ENCODE measurements at regions not wholly inside any gene's neighbourhood (a gene's known extent, or its start where the extent isn't known, plus 50 kb on each side); places are given as distances from the start of the nearest gene placed in this dataset.

DNA sequence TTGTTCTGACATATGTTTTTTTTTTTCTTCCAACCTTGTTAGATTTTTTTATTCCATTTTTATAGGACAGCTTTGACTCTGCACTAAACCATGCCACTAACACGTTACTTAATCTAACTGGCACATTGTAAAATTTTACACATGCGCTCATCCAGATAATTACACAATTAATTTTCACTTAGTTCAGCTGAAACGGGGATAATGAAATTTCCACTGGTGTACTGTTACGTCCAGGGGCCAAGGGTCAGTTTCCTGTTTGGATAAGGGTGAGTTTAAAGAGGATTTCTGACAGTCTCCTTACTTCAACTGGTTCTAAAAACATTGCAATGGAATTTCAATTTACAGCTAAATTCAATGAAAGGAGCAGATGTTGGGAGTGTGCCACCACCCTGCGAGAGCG lies 221.8 kb upstream of the CEP162 start:
- Histone ChIP-seq H3K9me3 (ENCODE audit: low read depth, low read length, poor library complexity, severe bottlenecking) (no peaks in the 10 kb centered on the region), H3K4me1 (ENCODE audit: insufficient read depth, low read length, poor library complexity, severe bottlenecking) (no peaks in the 10 kb centered on the region), H3K36me3 (ENCODE audit: insufficient read depth, low read length, poor library complexity, severe bottlenecking) (no peaks in the 10 kb centered on the region), H3K27ac (ENCODE audit: low read depth, low read length, poor library complexity, severe bottlenecking) (no peak overlapping the region), H3K27me3 (replicated peaks; ENCODE audit: insufficient read depth, low read depth, low read length, poor library complexity) (no peaks in the 10 kb centered on the region), H3K4me3 (ENCODE audit: low read depth, low read length, poor library complexity, severe bottlenecking) (no peak overlapping the region)
- ChIA-PET CTCF (no interaction called here), POLR2A (ENCODE audit: low non-redundant PET) (no interaction called here)
- TF ChIP-seq, protein P1, sequence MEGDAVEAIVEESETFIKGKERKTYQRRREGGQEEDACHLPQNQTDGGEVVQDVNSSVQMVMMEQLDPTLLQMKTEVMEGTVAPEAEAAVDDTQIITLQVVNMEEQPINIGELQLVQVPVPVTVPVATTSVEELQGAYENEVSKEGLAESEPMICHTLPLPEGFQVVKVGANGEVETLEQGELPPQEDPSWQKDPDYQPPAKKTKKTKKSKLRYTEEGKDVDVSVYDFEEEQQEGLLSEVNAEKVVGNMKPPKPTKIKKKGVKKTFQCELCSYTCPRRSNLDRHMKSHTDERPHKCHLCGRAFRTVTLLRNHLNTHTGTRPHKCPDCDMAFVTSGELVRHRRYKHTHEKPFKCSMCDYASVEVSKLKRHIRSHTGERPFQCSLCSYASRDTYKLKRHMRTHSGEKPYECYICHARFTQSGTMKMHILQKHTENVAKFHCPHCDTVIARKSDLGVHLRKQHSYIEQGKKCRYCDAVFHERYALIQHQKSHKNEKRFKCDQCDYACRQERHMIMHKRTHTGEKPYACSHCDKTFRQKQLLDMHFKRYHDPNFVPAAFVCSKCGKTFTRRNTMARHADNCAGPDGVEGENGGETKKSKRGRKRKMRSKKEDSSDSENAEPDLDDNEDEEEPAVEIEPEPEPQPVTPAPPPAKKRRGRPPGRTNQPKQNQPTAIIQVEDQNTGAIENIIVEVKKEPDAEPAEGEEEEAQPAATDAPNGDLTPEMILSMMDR (conservative IDR thresholded peaks at IDR 0.05; ENCODE audit: low read depth, low read length), result no peak
- TF ChIP-seq EZH2 (IDR thresholded peaks at IDR 0.05; ENCODE audit: borderline replicate concordance, low read depth, low read length, poor library complexity, severe bottlenecking), result no peak
- BruUV-seq (replicated peaks), result no TSS peak
- no peak for DNase-seq (ENCODE audit: low spot score)
- intact Hi-C loops (cut with micrococcal nuclease; ENCODE audit: unreplicated experiment), result no loop called here

DNA sequence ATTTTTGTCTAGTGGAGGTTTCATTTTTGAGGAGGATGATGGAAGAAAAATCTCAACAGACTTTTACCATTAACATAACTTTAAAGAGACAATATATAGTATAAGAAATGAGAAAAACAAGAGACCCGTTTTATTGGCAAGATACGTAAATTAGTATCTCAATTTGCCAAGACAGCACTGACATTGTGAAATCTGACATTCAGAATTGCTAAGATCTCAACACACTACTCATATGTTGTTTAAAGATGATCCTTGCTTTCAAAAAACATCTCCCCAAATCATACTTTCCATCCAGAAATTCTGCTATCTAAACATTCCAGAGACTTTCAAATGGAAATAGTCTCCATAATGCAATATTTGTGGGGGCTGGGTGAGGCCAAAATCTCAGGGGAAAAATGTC lies 220.9 kb upstream of the CEP162 start:
- Histone ChIP-seq H3K4me3 (ENCODE audit: low read depth, low read length, poor library complexity, severe bottlenecking) (no peak overlapping the region), H3K4me1 (ENCODE audit: insufficient read depth, low read length, poor library complexity, severe bottlenecking) (no peaks in the 10 kb centered on the region), H3K9me3 (ENCODE audit: low read depth, low read length, poor library complexity, severe bottlenecking) (no peaks in the 10 kb centered on the region), H3K36me3 (ENCODE audit: insufficient read depth, low read length, poor library complexity, severe bottlenecking) (no peaks in the 10 kb centered on the region), H3K27me3 (replicated peaks; ENCODE audit: insufficient read depth, low read depth, low read length, poor library complexity) (no peaks in the 10 kb centered on the region), H3K27ac (ENCODE audit: low read depth, low read length, poor library complexity, severe bottlenecking) (no peak overlapping the region)
- DNase-seq (ENCODE audit: low spot score), result no peak
- no TSS peak for BruUV-seq (replicated peaks)
- POLR2A ChIA-PET (ENCODE audit: low non-redundant PET), result no interaction called here
- TF ChIP-seq EZH2 (IDR thresholded peaks at IDR 0.05; ENCODE audit: borderline replicate concordance, low read depth, low read length, poor library complexity, severe bottlenecking), result no peak
- TF ChIP-seq, protein P1 (conservative IDR thresholded peaks at IDR 0.05; ENCODE audit: low read depth, low read length), result no peak
- CTCF ChIA-PET, result no interaction called here
- intact Hi-C loops (cut with micrococcal nuclease; ENCODE audit: unreplicated experiment), result no loop called here

DNA sequence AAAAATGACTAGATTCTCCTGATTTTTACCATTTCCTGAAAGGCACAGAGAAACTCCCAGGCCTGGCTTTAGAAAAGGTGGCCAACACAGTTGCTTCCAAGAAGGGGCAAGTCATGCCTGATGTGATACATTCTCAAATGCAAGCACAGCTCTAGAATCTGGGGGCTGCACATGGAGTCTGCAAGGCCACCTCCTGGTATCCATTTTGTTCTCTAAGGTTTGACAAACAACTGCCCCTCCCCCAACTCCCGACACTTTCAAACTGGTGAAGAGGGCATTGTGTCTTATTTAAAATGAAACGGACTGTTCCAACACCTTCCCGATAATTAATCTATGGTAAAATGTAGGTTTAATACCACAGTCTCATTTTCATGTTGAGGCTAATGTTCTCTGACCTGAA lies 220.2 kb upstream of the CEP162 start:
- POLR2A ChIA-PET (ENCODE audit: low non-redundant PET), result no interaction called here
- no peaks in the 10 kb centered on the region for H3K9me3 ChIP-seq (ENCODE audit: low read depth, low read length, poor library complexity, severe bottlenecking)
- no peak for DNase-seq (ENCODE audit: low spot score)
- no TSS peak for BruUV-seq (replicated peaks)
- H3K36me3 ChIP-seq (ENCODE audit: insufficient read depth, low read length, poor library complexity, severe bottlenecking), result no peaks in the 10 kb centered on the region
- H3K4me3 ChIP-seq (ENCODE audit: low read depth, low read length, poor library complexity, severe bottlenecking), result no peak overlapping the region
- H3K27ac ChIP-seq (ENCODE audit: low read depth, low read length, poor library complexity, severe bottlenecking), result no peak overlapping the region
- TF ChIP-seq, protein P1 (conservative IDR thresholded peaks at IDR 0.05; ENCODE audit: low read depth, low read length), result no peak
- no peak for TF ChIP-seq EZH2 (IDR thresholded peaks at IDR 0.05; ENCODE audit: borderline replicate concordance, low read depth, low read length, poor library complexity, severe bottlenecking)
- CTCF ChIA-PET, result no interaction called here
- H3K27me3 ChIP-seq (replicated peaks; ENCODE audit: insufficient read depth, low read depth, low read length, poor library complexity), result no peaks in the 10 kb centered on the region
- no peaks in the 10 kb centered on the region for H3K4me1 ChIP-seq (ENCODE audit: insufficient read depth, low read length, poor library complexity, severe bottlenecking)
- intact Hi-C loops (cut with micrococcal nuclease; ENCODE audit: unreplicated experiment), result no loop called here

Data from A673 (cell line).